Ovary (tissue), 7 donors: ENCODE measurements at regions not wholly inside any gene's neighbourhood (a gene's known extent, or its start where the extent isn't known, plus 50 kb on each side); places are given as distances from the start of the nearest gene placed in this dataset.

Source experiments
- DNase-seq, 5 donors: peaks; one replicate each; pipeline ENCODE4 v3.0.0-alpha.2; 2019 to 2020
- H3K27ac ChIP-seq, 2 donors: fragments of 200-600 bp; one replicate each; pipeline versions ENCODE4 v1.5.1 to v1.8.0; 2019 to 2022
- H3K27me3 ChIP-seq: fragments of 200-600 bp; one replicate; pipeline ENCODE4 v1.8.0; 2022
- H3K36me3 ChIP-seq: fragments of 200-600 bp; sonication (generic); one replicate; pipeline ENCODE4 v1.5.1; 2019
- H3K4me1 ChIP-seq: one replicate; pipeline ENCODE4 v1.8.1; 2013; ENCODE audit warnings: mild to moderate bottlenecking, moderate library complexity; ENCODE audit not compliant: insufficient read depth
- H3K4me3 ChIP-seq: fragments of 200-600 bp; sonication (generic); one replicate; pipeline ENCODE4 v1.5.1; 2017
- H3K9me3 ChIP-seq, 2 donors: fragments of 200-600 bp in 1 of 2; sonication (generic) in 1 of 2; one replicate each; pipeline versions ENCODE4 v1.5.1 to v1.8.1; 2013 to 2019; ENCODE audit warnings: mild to moderate bottlenecking in 1 of 2, moderate library complexity in 1 of 2
- EP300 ChIP-seq: sonication (generic); formaldehyde crosslinking; IDR thresholded peaks from one replicate; pipeline ENCODE4 v1.6.1; 2017; ENCODE audit warnings: antibody characterized with exemption
- POLR2A ChIP-seq: fragments of 450-650 bp; IDR thresholded peaks from one replicate; pipeline ENCODE4 v1.6.1; 2017; ENCODE audit warnings: antibody characterized with exemption, mild to moderate bottlenecking, moderate library complexity
- WGBS, 3 donors: extraction: QIAGEN DNeasy Blood & Tissue Kit in 1 of 3; methylation state at CpG; one replicate each; pipeline versions ENCODE4 v1.1.5 to v1.1.7; 2013 to 2017; 5-methylcytosine and 5-hydroxymethylcytosine counted together
- intact Hi-C, 4 donors: fragments of 100-400 bp; cut with DNase I; formaldehyde crosslinking; loops; one replicate each; pipeline versions ENCODE4 v1.11.0 to v1.15.1; 2022 to 2023
- TF ChIP-seq, protein P1 (sequence below), 3 donors: fragments of 450-650 bp in 2 of 3; fragments of 200-600 bp in 1 of 3; IDR thresholded peaks; one replicate each; pipeline versions ENCODE4 v1.5.1 to v1.8.0; 2016 to 2022; ENCODE audit warnings: antibody characterized with exemption in 3 of 3, mild to moderate bottlenecking in 1 of 3
- donor health status: DM: no; HTN: no; CAD: no; lungs with moderate emphysema.
- donor health status: DM: no; HTN: no; CAD: no.
- donor health status: Bipolar disorder and iron deficiency.
- donor health status: DM: no; HTN: no; CAD: no.
- donor health status: DM: yes; HTN: yes; CAD: no.

DNA sequence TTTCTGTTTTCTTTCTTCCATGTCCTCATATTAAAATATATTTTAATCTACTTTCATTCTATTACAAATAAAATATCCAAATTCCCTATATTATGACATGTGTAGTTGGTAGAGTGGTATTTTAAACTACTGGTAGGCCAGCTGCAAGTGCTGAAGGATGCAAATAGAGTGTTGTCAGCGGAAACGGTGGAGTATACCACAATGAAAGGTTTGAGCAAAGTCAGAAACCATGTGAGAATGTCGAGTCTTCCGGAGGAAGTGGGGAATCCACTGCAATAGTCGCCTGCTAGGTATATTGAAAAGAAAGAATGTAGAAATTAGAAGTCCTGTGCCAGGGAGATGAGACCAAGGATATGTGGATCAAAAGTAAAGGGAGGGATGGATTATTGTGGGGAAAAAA is 373.9 kb downstream of the DSEL start:
- no peak for TF ChIP-seq POLR2A
- TF ChIP-seq, protein P1, sequence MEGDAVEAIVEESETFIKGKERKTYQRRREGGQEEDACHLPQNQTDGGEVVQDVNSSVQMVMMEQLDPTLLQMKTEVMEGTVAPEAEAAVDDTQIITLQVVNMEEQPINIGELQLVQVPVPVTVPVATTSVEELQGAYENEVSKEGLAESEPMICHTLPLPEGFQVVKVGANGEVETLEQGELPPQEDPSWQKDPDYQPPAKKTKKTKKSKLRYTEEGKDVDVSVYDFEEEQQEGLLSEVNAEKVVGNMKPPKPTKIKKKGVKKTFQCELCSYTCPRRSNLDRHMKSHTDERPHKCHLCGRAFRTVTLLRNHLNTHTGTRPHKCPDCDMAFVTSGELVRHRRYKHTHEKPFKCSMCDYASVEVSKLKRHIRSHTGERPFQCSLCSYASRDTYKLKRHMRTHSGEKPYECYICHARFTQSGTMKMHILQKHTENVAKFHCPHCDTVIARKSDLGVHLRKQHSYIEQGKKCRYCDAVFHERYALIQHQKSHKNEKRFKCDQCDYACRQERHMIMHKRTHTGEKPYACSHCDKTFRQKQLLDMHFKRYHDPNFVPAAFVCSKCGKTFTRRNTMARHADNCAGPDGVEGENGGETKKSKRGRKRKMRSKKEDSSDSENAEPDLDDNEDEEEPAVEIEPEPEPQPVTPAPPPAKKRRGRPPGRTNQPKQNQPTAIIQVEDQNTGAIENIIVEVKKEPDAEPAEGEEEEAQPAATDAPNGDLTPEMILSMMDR (IDR thresholded peaks at IDR 0.05) = no peak
- TF ChIP-seq EP300 = no peak
- no peaks in the 10 kb centered on the region for H3K36me3 ChIP-seq
- no peak for DNase-seq
- no peaks in the 10 kb centered on the region for H3K9me3 ChIP-seq
- 76 to 87% (median 86%) methylated on average over 5 of the region's 5 CpGs for WGBS, 3 donors
- H3K27ac ChIP-seq = no peak overlapping the region
- intact Hi-C loops = no loop called here
- no peak overlapping the region for H3K4me3 ChIP-seq
- no peaks in the 10 kb centered on the region for H3K4me1 ChIP-seq
- no peaks in the 10 kb centered on the region for H3K27me3 ChIP-seq

DNA sequence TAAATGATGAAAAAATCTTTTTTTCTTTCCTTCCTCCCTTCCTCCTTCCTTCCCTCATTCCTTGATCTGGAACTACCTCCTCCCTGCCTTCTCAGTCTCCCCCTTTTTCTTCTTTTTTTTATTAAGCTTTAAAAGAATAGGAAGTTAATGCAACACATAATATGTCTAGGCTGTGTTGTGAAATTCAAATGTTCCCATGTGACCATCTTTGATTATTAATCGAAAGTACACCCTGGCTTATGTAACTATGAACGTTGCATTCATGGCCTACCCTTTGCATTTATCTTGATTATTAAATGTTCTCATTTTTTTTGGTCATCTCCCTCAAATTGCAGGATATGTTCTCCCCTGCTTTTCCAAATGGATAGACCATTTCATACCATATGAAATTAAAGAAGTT is 376.0 kb downstream of the DSEL start:
- no peak overlapping the region for H3K27ac ChIP-seq
- TF ChIP-seq POLR2A = no peak
- TF ChIP-seq, protein P1 (IDR thresholded peaks at IDR 0.05) = no peak
- no peak for TF ChIP-seq EP300
- no peaks in the 10 kb centered on the region for H3K36me3 ChIP-seq
- no peaks in the 10 kb centered on the region for H3K4me1 ChIP-seq
- no peak for DNase-seq
- H3K27me3 ChIP-seq = no peaks in the 10 kb centered on the region
- H3K4me3 ChIP-seq = no peak overlapping the region
- WGBS, 3 donors = 79 to 88% (median 86%) methylated on average over 2 of the region's 2 CpGs
- no peaks in the 10 kb centered on the region for H3K9me3 ChIP-seq
- intact Hi-C loops = no loop called here

DNA sequence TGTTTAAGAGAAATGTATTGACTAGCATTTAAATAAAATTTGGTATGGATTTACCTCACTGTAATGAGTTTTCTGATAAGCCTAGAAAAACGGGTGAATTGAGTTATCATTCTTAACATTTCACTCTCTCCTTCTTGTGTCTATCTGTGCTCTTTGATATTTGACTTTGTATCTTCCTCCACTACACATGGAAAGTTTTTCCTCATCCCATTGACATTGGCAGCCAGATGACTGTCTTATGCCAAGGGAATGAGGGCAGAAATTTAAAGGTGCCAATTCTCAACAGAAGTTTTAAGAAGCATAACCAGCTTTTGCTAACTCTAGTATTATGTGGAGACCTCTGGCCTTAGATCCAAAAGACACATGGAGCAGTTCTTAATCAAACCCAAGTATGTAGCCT is 376.6 kb downstream of the DSEL start:
- no peaks in the 10 kb centered on the region for H3K4me1 ChIP-seq
- intact Hi-C loops = no loop called here
- H3K27ac ChIP-seq = no peak overlapping the region
- H3K36me3 ChIP-seq = no peaks in the 10 kb centered on the region
- no peak overlapping the region for H3K4me3 ChIP-seq
- no peaks in the 10 kb centered on the region for H3K27me3 ChIP-seq
- DNase-seq = no peak
- no peaks in the 10 kb centered on the region for H3K9me3 ChIP-seq
- 25 to 45% (median 38%) methylated on average over 1 of the region's 1 CpG for WGBS, 3 donors
- TF ChIP-seq, protein P1 (IDR thresholded peaks at IDR 0.05) = no peak
- TF ChIP-seq POLR2A (no peak), EP300 (no peak)

DNA sequence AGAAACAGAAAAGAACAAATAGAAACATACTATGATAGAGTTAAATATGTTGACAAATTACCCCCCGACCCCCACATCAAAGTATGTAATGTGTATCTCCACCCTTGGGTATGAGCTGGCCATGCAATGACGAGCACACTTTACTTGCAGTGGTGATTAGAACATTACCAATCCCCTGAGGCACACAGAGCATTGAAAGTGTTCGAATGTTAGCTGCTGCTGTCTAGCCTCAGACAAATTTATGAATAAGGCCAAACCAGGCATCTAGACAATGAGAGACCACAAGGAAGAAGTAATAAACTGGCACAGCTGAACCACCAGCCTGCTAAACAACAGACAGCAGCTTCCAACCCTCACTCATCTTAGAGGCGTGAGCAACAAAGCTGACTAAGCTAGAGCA is 380.5 kb downstream of the DSEL start:
- DNase-seq = no peak
- Histone ChIP-seq H3K27ac (no peak overlapping the region), H3K36me3 (no peaks in the 10 kb centered on the region), H3K9me3 (no peaks in the 10 kb centered on the region), H3K27me3 (no peaks in the 10 kb centered on the region), H3K4me1 (no peaks in the 10 kb centered on the region), H3K4me3 (no peak overlapping the region)
- intact Hi-C loops = no loop called here
- 48 to 66% (median 52%) methylated on average over 4 of the region's 4 CpGs for WGBS, 3 donors
- TF ChIP-seq POLR2A (no peak), EP300 (no peak)
- TF ChIP-seq, protein P1 (IDR thresholded peaks at IDR 0.05) = no peak

DNA sequence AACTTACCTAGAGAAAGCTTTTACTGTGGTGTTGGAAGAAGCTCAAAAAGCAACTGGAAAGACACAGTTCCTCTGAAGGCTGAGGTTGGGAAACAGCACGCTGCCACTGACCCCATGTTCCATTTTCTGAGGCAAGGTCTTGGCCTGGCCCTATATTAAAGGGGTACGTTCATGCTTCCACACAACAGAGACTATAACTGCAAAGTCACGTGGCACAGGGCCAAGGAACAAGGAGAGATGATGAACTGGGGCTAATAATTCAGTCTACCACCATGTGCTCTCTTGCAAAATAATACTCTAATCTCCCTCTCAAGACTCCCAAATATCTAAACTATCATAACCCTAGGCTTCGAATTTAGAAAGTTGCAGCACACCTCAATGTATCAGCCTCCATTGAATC is 381.6 kb downstream of the DSEL start:
- 64 to 69% (median 67%) methylated on average over 4 of the region's 4 CpGs for WGBS, 3 donors
- no peak for DNase-seq

More for the DNA sequence above, 381.6 kb downstream of the DSEL start:
- Histone ChIP-seq H3K4me1 (no peaks in the 10 kb centered on the region), H3K4me3 (no peak overlapping the region), H3K27ac (no peak overlapping the region), H3K36me3 (no peaks in the 10 kb centered on the region), H3K27me3 (no peaks in the 10 kb centered on the region), H3K9me3 (no peaks in the 10 kb centered on the region)
- no peak for TF ChIP-seq EP300
- TF ChIP-seq, protein P1 (IDR thresholded peaks at IDR 0.05) = no peak
- no peak for TF ChIP-seq POLR2A
- intact Hi-C loops = no loop called here
